H1 (cell line): ENCODE measurements at regions not wholly inside any gene's neighbourhood (a gene's known extent, or its start where the extent isn't known, plus 50 kb on each side); places are given as distances from the start of the nearest gene placed in this dataset.

Source experiments
- CTCF ChIP-seq, 3 experiments: IDR thresholded peaks; 1 replicate in 2 of 3; 2 replicates in 1 of 3; pipeline versions ENCODE4 v1.5.1 to v1.6.1; 2011; ENCODE audit warnings: low read length in 3 of 3, mild to moderate bottlenecking in 3 of 3, inconsistent platforms in 2 of 3, low read depth in 1 of 3, moderate library complexity in 1 of 3; ENCODE audit not compliant: insufficient read depth in 1 of 3; ENCODE audit errors: control extremely low read depth in 1 of 3
- MAFK ChIP-seq: IDR thresholded peaks from 2 replicates; pipeline ENCODE4 v1.6.1; 2012; ENCODE audit warnings: low read depth, mild to moderate bottlenecking, improper control_type of control experiment, low read length
- RBBP5 ChIP-seq: IDR thresholded peaks from 2 replicates; pipeline ENCODE4 v1.7.1; 2012; ENCODE audit warnings: low read depth, mild to moderate bottlenecking, inconsistent platforms, low read length, moderate library complexity, borderline replicate concordance
- RNF2 ChIP-seq: fragments of 200-900, 300-1000 bp; sonication (generic); IDR thresholded peaks from 2 replicates; pipeline ENCODE4 v1.7.1; 2016; ENCODE audit warnings: borderline replicate concordance, low read depth, mild to moderate bottlenecking, antibody characterized with exemption, low read length; ENCODE audit not compliant: poor library complexity, severe bottlenecking; ENCODE audit errors: missing control alignments
- SIRT6 ChIP-seq: IDR thresholded peaks from one replicate; pipeline ENCODE4 v1.7.1; 2012; ENCODE audit warnings: low read length, inconsistent platforms
- TF ChIP-seq, protein P1 (sequence below): IDR thresholded peaks from 2 replicates; pipeline ENCODE4 v1.6.1; 2011; ENCODE audit warnings: low read depth, mild to moderate bottlenecking, low read length; ENCODE audit not compliant: insufficient read depth

GRCh38 chr14:98951031-98951430 is 321.0 kb downstream of the BCL11B start (continued):
- TF ChIP-seq CTCF (IDR thresholded peaks at IDR 0.05; ENCODE audit: control extremely low read depth in 1 of 3, insufficient read depth in 1 of 3, low read depth in 1 of 3, low read length in 3 of 3) (no peak), RBBP5 (no peak), RNF2 (no peak), MAFK (no peak), SIRT6 (no peak)
- TF ChIP-seq, protein P1, sequence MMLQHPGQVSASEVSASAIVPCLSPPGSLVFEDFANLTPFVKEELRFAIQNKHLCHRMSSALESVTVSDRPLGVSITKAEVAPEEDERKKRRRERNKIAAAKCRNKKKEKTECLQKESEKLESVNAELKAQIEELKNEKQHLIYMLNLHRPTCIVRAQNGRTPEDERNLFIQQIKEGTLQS, result no peak
